MM.1S (cell line): ENCODE measurements at regions not wholly inside any gene's neighbourhood (a gene's known extent, or its start where the extent isn't known, plus 50 kb on each side); places are given as distances from the start of the nearest gene placed in this dataset.

ENCODE experiments used
- DNase-seq: peaks from one replicate; pipeline ENCODE4 v3.0.0-alpha.2; 2015
- H2AFZ ChIP-seq: fragments of 300-600 bp; sonication (generic); 2 replicates; pipeline ENCODE4 v1.6.0; 2016; ENCODE audit warnings: antibody characterized with exemption, low read length
- H3F3A ChIP-seq: fragments of 300-600 bp; sonication (generic); 2 replicates; pipeline ENCODE4 v1.6.1; 2016; ENCODE audit warnings: mild to moderate bottlenecking, antibody characterized with exemption, low read length, moderate library complexity, mixed read lengths; ENCODE audit not compliant: insufficient read depth
- H3K27ac ChIP-seq: fragments of 300-600 bp; sonication (generic); 2 replicates; pipeline ENCODE4 v1.5.1; 2016; ENCODE audit warnings: mild to moderate bottlenecking, low read length
- H3K27me3 ChIP-seq: fragments of 300-600 bp; sonication (generic); replicated peaks from 2 replicates; pipeline ENCODE4 v1.6.0; 2016; ENCODE audit warnings: low read length; ENCODE audit not compliant: insufficient read depth
- H3K36me3 ChIP-seq: fragments of 300-600 bp; sonication (generic); replicated peaks from 2 replicates; pipeline ENCODE4 v1.6.1; 2016; ENCODE audit warnings: mild to moderate bottlenecking, low read length, mixed read lengths; ENCODE audit not compliant: insufficient read depth
- H3K4me1 ChIP-seq: fragments of 300-600 bp; sonication (generic); 2 replicates; pipeline ENCODE4 v1.6.1; 2016; ENCODE audit warnings: low read length, mixed read lengths
- H3K4me2 ChIP-seq: fragments of 300-600 bp; sonication (generic); 2 replicates; pipeline ENCODE4 v1.6.0; 2016; ENCODE audit warnings: low read depth, low read length
- H3K4me3 ChIP-seq: fragments of 300-600 bp; sonication (generic); 2 replicates; pipeline ENCODE4 v1.5.1; 2016; ENCODE audit warnings: low read length, mixed read lengths
- H3K79me2 ChIP-seq: fragments of 300-600 bp; sonication (generic); 2 replicates; pipeline ENCODE4 v1.6.1; 2016; ENCODE audit warnings: mixed run types, low read length, mixed read lengths
- H3K9ac ChIP-seq: fragments of 300-600 bp; sonication (generic); 2 replicates; pipeline ENCODE4 v1.6.1; 2016; ENCODE audit warnings: low read length, mixed read lengths
- H3K9me2 ChIP-seq: fragments of 300-600 bp; sonication (generic); replicated peaks from 2 replicates; pipeline ENCODE4 v1.6.1; 2016; ENCODE audit warnings: mild to moderate bottlenecking, low read length, mixed read lengths; ENCODE audit not compliant: insufficient read depth
- H3K9me3 ChIP-seq: fragments of 300-600 bp; sonication (generic); replicated peaks from 2 replicates; pipeline ENCODE4 v1.6.1; 2016; ENCODE audit warnings: mild to moderate bottlenecking, low read length, mixed read lengths; ENCODE audit not compliant: insufficient read depth
- H4K20me1 ChIP-seq: fragments of 300-600 bp; sonication (generic); 2 replicates; pipeline ENCODE4 v1.6.1; 2016; ENCODE audit warnings: mild to moderate bottlenecking, low read length, moderate library complexity, mixed read lengths; ENCODE audit not compliant: insufficient read depth
- CTCF ChIP-seq: fragments of 300-600 bp; sonication (generic); IDR thresholded peaks from 2 replicates; pipeline ENCODE4 v1.5.1; 2016; ENCODE audit warnings: antibody characterized with exemption, low read length, mixed read lengths
- EZH2 ChIP-seq: fragments of 300-600 bp; sonication (generic); optimal IDR thresholded peaks from 2 replicates; pipeline ENCODE3; 2017; ENCODE audit warnings: low read depth, mild to moderate bottlenecking, antibody characterized with exemption, low read length, mixed read lengths
- EZH2phosphoT487 ChIP-seq: fragments of 300-600 bp; sonication (generic); IDR thresholded peaks from 2 replicates; pipeline ENCODE4 v1.6.1; 2018; ENCODE audit warnings: antibody characterized with exemption, low read length

GRCh38 chr16:56048425-56049105 is 142.7 kb upstream of the GNAO1 start:
- no peak overlapping the region for H2AFZ ChIP-seq
- H3F3A ChIP-seq, result no peaks in the 10 kb centered on the region
- H3K36me3 ChIP-seq, result no peaks in the 10 kb centered on the region

GRCh38 chr16:56047307-56048234 is 143.7 kb upstream of the GNAO1 start:
- no peak overlapping the region for H2AFZ ChIP-seq
- DNase-seq, result no peak

More at GRCh38 chr16:56048425-56049105, 142.7 kb upstream of the GNAO1 start:
- Histone ChIP-seq H3K9me2 (no peaks in the 10 kb centered on the region), H4K20me1 (no peaks in the 10 kb centered on the region), H3K27me3 (0 out of 2 replicates have a peak, but pooled peaks cover 5% of the 10 kb centered on the region), H3K4me3 (no peak overlapping the region), H3K4me1 (no peaks in the 10 kb centered on the region), H3K79me2 (no peaks in the 10 kb centered on the region), H3K27ac (no peak overlapping the region), H3K9ac (no peak overlapping the region), H3K9me3 (no peaks in the 10 kb centered on the region), H3K4me2 (no peak overlapping the region)
- TF ChIP-seq CTCF, result no peak
- TF ChIP-seq EZH2phosphoT487, result no peak
- no peak for TF ChIP-seq EZH2
- no peak for DNase-seq

GRCh38 chr16:56042416-56042815 is 148.9 kb upstream of the GNAO1 start:
- no peaks in the 10 kb centered on the region for H3K9me3 ChIP-seq
- no peak overlapping the region for H2AFZ ChIP-seq
- no peaks in the 10 kb centered on the region for H3K79me2 ChIP-seq
- H3F3A ChIP-seq, result no peaks in the 10 kb centered on the region
- no peaks in the 10 kb centered on the region for H4K20me1 ChIP-seq
- TF ChIP-seq EZH2, result no peak
- TF ChIP-seq EZH2phosphoT487, result no peak
- no peak for TF ChIP-seq CTCF
- no peak overlapping the region for H3K9ac ChIP-seq
- no peak overlapping the region for H3K27ac ChIP-seq
- no peaks in the 10 kb centered on the region for H3K27me3 ChIP-seq
- no peak for DNase-seq
- H3K4me3 ChIP-seq, result no peak overlapping the region
- no peaks in the 10 kb centered on the region for H3K4me1 ChIP-seq
- H3K36me3 ChIP-seq, result no peaks in the 10 kb centered on the region
- H3K4me2 ChIP-seq, result no peak overlapping the region
- no peaks in the 10 kb centered on the region for H3K9me2 ChIP-seq

More at GRCh38 chr16:56047307-56048234, 143.7 kb upstream of the GNAO1 start:
- Histone ChIP-seq H3K4me3 (no peak overlapping the region), H3K27me3 (0 out of 2 replicates have a peak, but pooled peaks cover 5% of the 10 kb centered on the region), H3K4me1 (no peaks in the 10 kb centered on the region), H3F3A (no peaks in the 10 kb centered on the region), H3K9me3 (no peaks in the 10 kb centered on the region), H4K20me1 (no peaks in the 10 kb centered on the region), H3K9me2 (no peaks in the 10 kb centered on the region), H3K27ac (no peak overlapping the region), H3K36me3 (no peaks in the 10 kb centered on the region), H3K9ac (no peak overlapping the region), H3K79me2 (no peaks in the 10 kb centered on the region), H3K4me2 (no peak overlapping the region)
- TF ChIP-seq EZH2phosphoT487 (no peak), CTCF (no peak), EZH2 (no peak)
